ENCODE measurements at regions not wholly inside any gene's neighbourhood (a gene's known extent, or its start where the extent isn't known, plus 50 kb on each side); places are given as distances from the start of the nearest gene placed in this dataset.

- ChIA-PET POLR2A (no interaction called here), CTCF (no interaction called here)
- no peak for DNase-seq (ENCODE audit: extremely low spot score)
- no peak for TF ChIP-seq CTCF (IDR thresholded peaks at IDR 0.05; ENCODE audit: control extremely low read depth, extremely low read depth, low read depth, missing control alignments)
Measured at GRCh38 chr15:29570121-29570947, 251.9 kb downstream of the TJP1 start.

- DNase-seq (ENCODE audit: extremely low spot score), result no peak
- CTCF ChIA-PET, result interaction anchor here (2.1 kb wide), 1 partner anchor 15 kb away, joined by 5 read pairs; no protein-coding TSS in a partner anchor
- POLR2A ChIA-PET, result no interaction called here
- TF ChIP-seq CTCF (IDR thresholded peaks at IDR 0.05; ENCODE audit: control extremely low read depth, extremely low read depth, low read depth, missing control alignments), result no peak
Measured at GRCh38 chr15:29569533-29570092, 252.7 kb downstream of the TJP1 start.

- no peak for DNase-seq (ENCODE audit: extremely low spot score)
- TF ChIP-seq CTCF (IDR thresholded peaks at IDR 0.05; ENCODE audit: control extremely low read depth, extremely low read depth, low read depth, missing control alignments), result no peak
- ChIA-PET CTCF (interaction anchor here (1.0 to 2.1 kb wide), 2 partner anchors 16 to 43 kb away, joined by 3 to 5 read pairs; no protein-coding TSS in a partner anchor), POLR2A (no interaction called here)
Measured at GRCh38 chr15:29568840-29569532, 253.3 kb downstream of the TJP1 start.

GRCh38 chr15:29567336-29567735, 254.9 kb downstream of the TJP1 start:
- TF ChIP-seq CTCF (IDR thresholded peaks at IDR 0.05; ENCODE audit: control extremely low read depth, extremely low read depth, low read depth, missing control alignments), result no peak
- DNase-seq (ENCODE audit: extremely low spot score), result no peak
- CTCF ChIA-PET, result interaction anchor here (2.1 kb wide), 1 partner anchor 17 kb away, joined by 5 read pairs; no protein-coding TSS in a partner anchor
- POLR2A ChIA-PET, result no interaction called here

- no peak for TF ChIP-seq CTCF (IDR thresholded peaks at IDR 0.05; ENCODE audit: control extremely low read depth, extremely low read depth, low read depth, missing control alignments)
- no peak for DNase-seq (ENCODE audit: extremely low spot score)
- CTCF ChIA-PET, result interaction anchor here (1.3 kb wide), 1 partner anchor 465 kb away, joined by 3 read pairs; no protein-coding TSS in a partner anchor
- POLR2A ChIA-PET, result no interaction called here
Measured at GRCh38 chr15:29566914-29567313, 255.4 kb downstream of the TJP1 start.

GRCh38 chr15:29563112-29563511, 259.2 kb downstream of the TJP1 start:
- ChIA-PET POLR2A (no interaction called here), CTCF (interaction anchor here (1.0 kb wide), 1 partner anchor 12 kb away, joined by 3 read pairs; no protein-coding TSS in a partner anchor)

More at GRCh38 chr15:29563112-29563511, 259.2 kb downstream of the TJP1 start:
- TF ChIP-seq CTCF (IDR thresholded peaks at IDR 0.05; ENCODE audit: control extremely low read depth, extremely low read depth, low read depth, missing control alignments), result no peak
- no peak for DNase-seq (ENCODE audit: extremely low spot score)

All from GM10248 (cell line).